ENCODE measurements at regions not wholly inside any gene's neighbourhood (a gene's known extent, or its start where the extent isn't known, plus 50 kb on each side); places are given as distances from the start of the nearest gene placed in this dataset.

DNA sequence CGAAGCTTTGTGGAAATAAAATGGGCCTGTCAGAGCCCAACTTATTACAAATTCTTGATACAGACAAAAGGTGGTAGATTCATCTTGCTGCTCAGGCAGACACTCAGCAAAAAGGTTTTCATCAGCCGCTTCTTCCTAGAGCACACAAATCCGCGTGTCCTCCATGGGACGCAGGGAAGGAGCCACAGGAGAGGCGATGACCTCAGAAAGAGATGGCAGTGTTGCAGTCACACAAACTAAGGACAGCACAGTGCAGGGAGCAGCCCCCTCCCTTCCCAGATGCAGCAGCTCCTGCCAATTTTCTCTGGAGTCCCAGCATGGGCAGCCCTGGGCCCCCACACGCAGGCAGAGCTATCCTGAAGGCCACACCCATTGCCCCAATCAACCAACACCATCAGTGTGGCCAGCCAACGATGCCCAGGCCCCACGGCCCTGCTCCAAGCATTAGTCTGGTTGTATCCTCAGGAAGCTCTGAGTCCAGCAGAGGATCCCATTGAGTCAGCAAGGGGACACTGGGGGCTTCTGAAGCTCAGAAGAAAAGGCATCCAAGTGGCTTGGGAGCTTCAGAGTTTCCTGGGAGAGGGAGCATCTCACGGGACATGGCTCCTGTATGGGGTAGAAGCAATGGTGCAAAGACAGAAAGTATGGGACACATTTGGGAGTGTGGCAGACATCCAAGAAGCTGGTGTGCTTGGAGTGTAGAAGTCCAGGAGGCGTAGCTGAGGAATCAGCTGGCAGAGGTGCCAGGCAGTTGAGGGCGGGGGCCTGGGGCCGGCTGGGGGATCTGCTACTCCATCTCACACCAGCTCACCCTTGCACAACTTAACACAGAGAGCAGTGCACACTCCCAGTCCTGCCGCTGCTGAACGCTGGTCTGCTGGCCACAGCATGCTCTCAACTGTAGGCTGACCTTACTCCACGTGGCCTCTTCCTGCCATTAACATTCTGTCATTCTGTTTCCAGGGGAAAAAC is 142.1 kb upstream of the CST7 start:
- Mint-ChIP-seq H3K27ac (no peak overlapping the region), H3K36me3 (ENCODE audit: low read depth) (no peaks in the 10 kb centered on the region), H3K4me1 (no peaks in the 10 kb centered on the region), H3K9me3 (ENCODE audit: low read depth) (no peaks in the 10 kb centered on the region), H3K27me3 (no peaks in the 10 kb centered on the region), H3K4me3 (no peak overlapping the region)
- DNase-seq, result no peak
- ChIA-PET POLR2A (no interaction called here), CTCF (interaction anchor here (1.1 kb wide), 1 partner anchor 110 kb away, joined by 4 read pairs; no protein-coding TSS in a partner anchor)
- intact Hi-C loops (cut with DNase I, micrococcal nuclease), result loop anchor here in 1 of 2 experiments (10.0 kb wide), 1 partner anchor 142 kb away; no protein-coding TSS in a partner anchor
- no peak for ATAC-seq

- H3K27me3 Mint-ChIP-seq, result no peaks in the 10 kb centered on the region
- H3K9me3 Mint-ChIP-seq (ENCODE audit: low read depth), result no peaks in the 10 kb centered on the region
- DNase-seq (no peak), ATAC-seq (no peak)
- intact Hi-C loops (cut with DNase I, micrococcal nuclease), result loop anchor here in 1 of 2 experiments (10.0 kb wide), 1 partner anchor 144 kb away; no protein-coding TSS in a partner anchor
- H3K36me3 Mint-ChIP-seq (ENCODE audit: low read depth), result no peaks in the 10 kb centered on the region
- POLR2A ChIA-PET, result no interaction called here
- CTCF ChIA-PET, result no interaction called here
- H3K4me1 Mint-ChIP-seq, result no peaks in the 10 kb centered on the region
- H3K27ac Mint-ChIP-seq, result no peak overlapping the region
- H3K4me3 Mint-ChIP-seq, result no peak overlapping the region
Measured at GRCh38 chr20:24808616-24809015, 140.5 kb upstream of the CST7 start.

DNA sequence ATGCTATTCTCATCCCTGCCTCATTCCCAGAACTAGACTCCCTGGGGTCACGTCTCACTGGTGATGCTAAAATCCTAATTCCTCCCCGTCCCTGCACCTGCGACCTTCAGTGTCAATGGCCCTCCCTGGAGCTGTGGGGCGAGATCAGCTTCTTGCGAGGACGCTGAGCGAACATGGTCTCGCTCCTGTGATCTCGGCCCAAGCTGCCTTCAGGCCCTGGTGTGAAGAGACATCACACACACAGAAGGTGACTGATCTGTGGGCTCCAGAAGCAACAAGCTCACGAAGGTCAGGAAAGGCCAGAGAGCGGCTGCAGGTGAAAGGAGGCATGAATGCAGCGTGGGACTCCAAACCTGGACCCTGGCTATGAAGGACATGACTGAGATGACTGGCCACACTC is 139.5 kb upstream of the CST7 start:
- Mint-ChIP-seq H3K36me3 (ENCODE audit: low read depth) (no peaks in the 10 kb centered on the region), H3K4me3 (no peak overlapping the region), H3K27me3 (no peaks in the 10 kb centered on the region), H3K9me3 (ENCODE audit: low read depth) (no peaks in the 10 kb centered on the region), H3K4me1 (no peaks in the 10 kb centered on the region), H3K27ac (no peak overlapping the region)
- DNase-seq (no peak), ATAC-seq (no peak)
- intact Hi-C loops (cut with DNase I, micrococcal nuclease), result loop anchor here in 1 of 2 experiments (10.0 kb wide), 1 partner anchor 145 kb away; no protein-coding TSS in a partner anchor
- POLR2A ChIA-PET, result no interaction called here
- CTCF ChIA-PET, result no interaction called here

- ChIA-PET CTCF (no interaction called here), POLR2A (no interaction called here)
- intact Hi-C loops (cut with DNase I, micrococcal nuclease), result no loop called here
- no peaks in the 10 kb centered on the region for H3K9me3 Mint-ChIP-seq (ENCODE audit: low read depth)
- ATAC-seq (no peak), DNase-seq (no peak)
- H3K27ac Mint-ChIP-seq, result no peak overlapping the region
- no peaks in the 10 kb centered on the region for H3K27me3 Mint-ChIP-seq
- no peaks in the 10 kb centered on the region for H3K4me1 Mint-ChIP-seq
- no peak overlapping the region for H3K4me3 Mint-ChIP-seq
- no peaks in the 10 kb centered on the region for H3K36me3 Mint-ChIP-seq (ENCODE audit: low read depth)
Measured at GRCh38 chr20:24810676-24811407, 138.2 kb upstream of the CST7 start.

- no peak for ATAC-seq
- H3K36me3 Mint-ChIP-seq (ENCODE audit: low read depth), result no peaks in the 10 kb centered on the region
- POLR2A ChIA-PET, result no interaction called here
Measured at GRCh38 chr20:24812373-24812772, 136.7 kb upstream of the CST7 start.

GRCh38 chr20:24813080-24813479 is 136.0 kb upstream of the CST7 start:
- H3K27me3 Mint-ChIP-seq, result no peaks in the 10 kb centered on the region
- no peak overlapping the region for H3K4me3 Mint-ChIP-seq
- H3K27ac Mint-ChIP-seq, result no peak overlapping the region
- intact Hi-C loops (cut with DNase I, micrococcal nuclease), result no loop called here
- no peaks in the 10 kb centered on the region for H3K4me1 Mint-ChIP-seq
- ChIA-PET POLR2A (no interaction called here), CTCF (no interaction called here)
- ATAC-seq, result no peak
- no peaks in the 10 kb centered on the region for H3K9me3 Mint-ChIP-seq (ENCODE audit: low read depth)
- no peak for DNase-seq
- H3K36me3 Mint-ChIP-seq (ENCODE audit: low read depth), result no peaks in the 10 kb centered on the region

More at GRCh38 chr20:24812373-24812772, 136.7 kb upstream of the CST7 start:
- no peaks in the 10 kb centered on the region for H3K27me3 Mint-ChIP-seq
- no peaks in the 10 kb centered on the region for H3K4me1 Mint-ChIP-seq
- no peaks in the 10 kb centered on the region for H3K9me3 Mint-ChIP-seq (ENCODE audit: low read depth)
- no peak for DNase-seq
- no peak overlapping the region for H3K27ac Mint-ChIP-seq
- CTCF ChIA-PET, result no interaction called here
- H3K4me3 Mint-ChIP-seq, result no peak overlapping the region
- intact Hi-C loops (cut with DNase I, micrococcal nuclease), result no loop called here

- POLR2A ChIA-PET, result no interaction called here
- DNase-seq, result no peak
- H3K4me1 Mint-ChIP-seq, result no peaks in the 10 kb centered on the region
- H3K4me3 Mint-ChIP-seq, result no peak overlapping the region
- intact Hi-C loops (cut with DNase I, micrococcal nuclease), result no loop called here
- no peak for ATAC-seq
- CTCF ChIA-PET, result interaction anchor here (0.5 kb wide), 1 partner anchor 115 kb away, joined by 4 read pairs; no protein-coding TSS in a partner anchor
- H3K36me3 Mint-ChIP-seq (ENCODE audit: low read depth), result no peaks in the 10 kb centered on the region
- H3K9me3 Mint-ChIP-seq (ENCODE audit: low read depth), result no peaks in the 10 kb centered on the region
- H3K27ac Mint-ChIP-seq, result no peak overlapping the region
- H3K27me3 Mint-ChIP-seq, result no peaks in the 10 kb centered on the region
Measured at GRCh38 chr20:24813496-24813895, 135.6 kb upstream of the CST7 start.

GRCh38 chr20:24813936-24814335 is 135.1 kb upstream of the CST7 start:
- ChIA-PET POLR2A (no interaction called here), CTCF (interaction anchor here (0.5 kb wide), 1 partner anchor 115 kb away, joined by 4 read pairs; no protein-coding TSS in a partner anchor)
- Mint-ChIP-seq H3K36me3 (ENCODE audit: low read depth) (no peaks in the 10 kb centered on the region), H3K27me3 (no peaks in the 10 kb centered on the region), H3K9me3 (ENCODE audit: low read depth) (no peaks in the 10 kb centered on the region), H3K4me3 (no peak overlapping the region), H3K4me1 (no peaks in the 10 kb centered on the region), H3K27ac (no peak overlapping the region)
- intact Hi-C loops (cut with DNase I, micrococcal nuclease), result no loop called here
- no peak for ATAC-seq
- DNase-seq, result no peak

GRCh38 chr20:24814556-24815195 is 134.4 kb upstream of the CST7 start:
- no peaks in the 10 kb centered on the region for H3K27me3 Mint-ChIP-seq
- DNase-seq, result no peak
- no peaks in the 10 kb centered on the region for H3K4me1 Mint-ChIP-seq
- intact Hi-C loops (cut with DNase I, micrococcal nuclease), result no loop called here
- no peaks in the 10 kb centered on the region for H3K9me3 Mint-ChIP-seq (ENCODE audit: low read depth)
- ChIA-PET CTCF (interaction anchor here (0.6 kb wide), 1 partner anchor 20 kb away, joined by 3 read pairs; no protein-coding TSS in a partner anchor), POLR2A (no interaction called here)
- no peaks in the 10 kb centered on the region for H3K36me3 Mint-ChIP-seq (ENCODE audit: low read depth)
- H3K4me3 Mint-ChIP-seq, result no peak overlapping the region
- H3K27ac Mint-ChIP-seq, result no peak overlapping the region
- no peak for ATAC-seq

DNA sequence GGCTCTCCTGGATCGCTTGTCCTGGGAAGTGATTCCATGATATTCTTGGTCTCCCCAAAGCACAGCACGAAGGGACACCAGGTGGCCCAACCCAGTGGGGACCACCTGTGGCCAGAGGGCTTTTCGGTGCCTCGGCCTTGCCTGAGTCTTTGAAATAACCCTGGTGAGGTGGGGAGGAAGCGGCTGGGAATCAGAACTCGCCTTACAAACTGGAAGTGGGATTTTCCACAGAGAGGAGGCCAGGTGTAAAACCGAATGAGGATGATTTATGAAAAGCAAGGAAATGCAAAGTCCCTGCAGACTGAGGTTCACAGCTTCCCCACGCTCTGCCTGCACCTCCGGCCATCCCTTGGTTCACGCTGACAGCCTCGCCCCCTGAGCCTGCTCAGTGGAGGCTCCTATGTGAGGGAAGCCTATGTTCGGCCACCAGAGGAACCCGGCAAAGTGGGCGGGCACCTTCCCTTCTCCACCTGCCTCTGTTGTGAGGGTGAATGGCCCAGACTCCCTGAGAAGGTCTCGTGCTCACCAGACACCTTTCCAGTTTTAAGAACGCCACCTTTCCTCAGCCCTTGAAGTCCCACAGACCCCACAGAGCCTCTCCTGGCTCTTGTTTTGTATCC is 133.8 kb upstream of the CST7 start:
- Mint-ChIP-seq H3K27me3 (no peaks in the 10 kb centered on the region), H3K4me1 (no peaks in the 10 kb centered on the region), H3K27ac (no peak overlapping the region), H3K9me3 (ENCODE audit: low read depth) (no peaks in the 10 kb centered on the region), H3K36me3 (ENCODE audit: low read depth) (no peaks in the 10 kb centered on the region), H3K4me3 (no peak overlapping the region)
- intact Hi-C loops (cut with DNase I, micrococcal nuclease), result no loop called here
- DNase-seq (no peak), ATAC-seq (no peak)
- ChIA-PET POLR2A (no interaction called here), CTCF (interaction anchor here (0.6 kb wide), 1 partner anchor 19 kb away, joined by 3 read pairs; no protein-coding TSS in a partner anchor)

- intact Hi-C loops (cut with DNase I, micrococcal nuclease), result no loop called here
- Mint-ChIP-seq H3K9me3 (ENCODE audit: low read depth) (no peaks in the 10 kb centered on the region), H3K36me3 (ENCODE audit: low read depth) (no peaks in the 10 kb centered on the region), H3K27me3 (no peaks in the 10 kb centered on the region), H3K27ac (no peak overlapping the region), H3K4me1 (no peaks in the 10 kb centered on the region), H3K4me3 (no peak overlapping the region)
- no peak for ATAC-seq
- no peak for DNase-seq
- POLR2A ChIA-PET, result no interaction called here
- CTCF ChIA-PET, result no interaction called here
Measured at GRCh38 chr20:24815931-24816330, 133.1 kb upstream of the CST7 start.
